GDM1 (cell line): ENCODE measurements at regions not wholly inside any gene's neighbourhood (a gene's known extent, or its start where the extent isn't known, plus 50 kb on each side); places are given as distances from the start of the nearest gene placed in this dataset.

Experiments
- DNase-seq: peaks from one replicate; lab custom pipeline; 2025; lab: John Stamatoyannopoulos, UW

- DNase-seq, result no peak
Measured at GRCh38 chr20:11041396-11041795, 367.6 kb upstream of the JAG1 start.

- DNase-seq, result no peak
Measured at GRCh38 chr20:11043001-11043400, 369.2 kb upstream of the JAG1 start.

GRCh38 chr20:11044561-11044960, 370.8 kb upstream of the JAG1 start:
- no peak for DNase-seq

- DNase-seq, result no peak
Measured at GRCh38 chr20:11045412-11046175, 371.8 kb upstream of the JAG1 start.

GRCh38 chr20:11047559-11047958, 373.8 kb upstream of the JAG1 start:
- no peak for DNase-seq

GRCh38 chr20:11048739-11049138, 374.9 kb upstream of the JAG1 start:
- no peak for DNase-seq

GRCh38 chr20:11050350-11050749, 376.6 kb upstream of the JAG1 start:
- DNase-seq, result no peak

GRCh38 chr20:11051136-11051535, 377.3 kb upstream of the JAG1 start:
- DNase-seq, result no peak

GRCh38 chr20:11053310-11053709, 379.5 kb upstream of the JAG1 start:
- DNase-seq, result no peak

GRCh38 chr20:11054266-11054993, 380.6 kb upstream of the JAG1 start:
- DNase-seq, result no peak

GRCh38 chr20:11056414-11056813, 382.6 kb upstream of the JAG1 start:
- DNase-seq, result no peak

- no peak for DNase-seq
Measured at GRCh38 chr20:11057624-11058023, 383.8 kb upstream of the JAG1 start.

- no peak for DNase-seq
Measured at GRCh38 chr20:11059659-11060058, 385.9 kb upstream of the JAG1 start.

- DNase-seq, result no peak
Measured at GRCh38 chr20:11060423-11061185, 386.8 kb upstream of the JAG1 start.

GRCh38 chr20:11063444-11063843, 389.6 kb upstream of the JAG1 start:
- DNase-seq, result no peak

GRCh38 chr20:11064946-11065345, 391.1 kb upstream of the JAG1 start:
- no peak for DNase-seq

- DNase-seq, result no peak
Measured at GRCh38 chr20:11067359-11067758, 393.6 kb upstream of the JAG1 start.

- no peak for DNase-seq
Measured at GRCh38 chr20:11072982-11073381, 399.2 kb upstream of the JAG1 start.

GRCh38 chr20:11076434-11077105, 402.8 kb upstream of the JAG1 start:
- DNase-seq, result no peak

- no peak for DNase-seq
Measured at GRCh38 chr20:11077226-11077625, 403.4 kb upstream of the JAG1 start.

- DNase-seq, result no peak
Measured at GRCh38 chr20:11080010-11080409, 406.2 kb upstream of the JAG1 start.

- DNase-seq, result no peak
Measured at GRCh38 chr20:11080781-11081377, 407.1 kb upstream of the JAG1 start.
